AG04450 (cell line): ENCODE measurements at regions not wholly inside any gene's neighbourhood (a gene's known extent, or its start where the extent isn't known, plus 50 kb on each side); places are given as distances from the start of the nearest gene placed in this dataset.

Source experiments
- CTCF ChIA-PET: fragments of 300-600, 350-600 bp; formaldehyde crosslinking; extraction: SDS; loops from one replicate; lab custom pipeline; 2022; ENCODE audit warnings: antibody characterized with exemption, inconsistent platforms; lab: Charles Lee
- POLR2A ChIA-PET: fragments of 350-600 bp; formaldehyde crosslinking; extraction: SDS; loops from one replicate; lab custom pipeline; 2021; ENCODE audit warnings: antibody characterized with exemption, inconsistent platforms; lab: Yijun Ruan, JAX
- DNase-seq: peaks from one replicate; pipeline ENCODE4 v3.0.0-alpha.2; 2011; ENCODE audit warnings: low read depth, low spot score
- H3K27ac ChIP-seq: one replicate; pipeline ENCODE4 v1.5.1; 2012; ENCODE audit warnings: low read depth, low read length, control low read depth
- H3K27me3 ChIP-seq: one replicate; pipeline ENCODE4 v1.6.0; 2012; ENCODE audit warnings: low read length; ENCODE audit not compliant: control insufficient read depth, insufficient read depth
- H3K4me3 ChIP-seq: 2 replicates; pipeline ENCODE4 v1.5.1; 2011; ENCODE audit warnings: mild to moderate bottlenecking, low read depth, low read length, control low read depth
- H3K9me3 ChIP-seq: 2 replicates; pipeline ENCODE4 v1.5.1; 2012; ENCODE audit warnings: low read length; ENCODE audit not compliant: control insufficient read depth, insufficient read depth
- TF ChIP-seq, protein P1 (sequence below): IDR thresholded peaks from 2 replicates; pipeline ENCODE4 v1.5.1; 2011; ENCODE audit warnings: low read depth, low read length, control low read depth, inconsistent platforms

- POLR2A ChIA-PET: no interaction called here
- DNase-seq: no peak
- TF ChIP-seq, protein P1, sequence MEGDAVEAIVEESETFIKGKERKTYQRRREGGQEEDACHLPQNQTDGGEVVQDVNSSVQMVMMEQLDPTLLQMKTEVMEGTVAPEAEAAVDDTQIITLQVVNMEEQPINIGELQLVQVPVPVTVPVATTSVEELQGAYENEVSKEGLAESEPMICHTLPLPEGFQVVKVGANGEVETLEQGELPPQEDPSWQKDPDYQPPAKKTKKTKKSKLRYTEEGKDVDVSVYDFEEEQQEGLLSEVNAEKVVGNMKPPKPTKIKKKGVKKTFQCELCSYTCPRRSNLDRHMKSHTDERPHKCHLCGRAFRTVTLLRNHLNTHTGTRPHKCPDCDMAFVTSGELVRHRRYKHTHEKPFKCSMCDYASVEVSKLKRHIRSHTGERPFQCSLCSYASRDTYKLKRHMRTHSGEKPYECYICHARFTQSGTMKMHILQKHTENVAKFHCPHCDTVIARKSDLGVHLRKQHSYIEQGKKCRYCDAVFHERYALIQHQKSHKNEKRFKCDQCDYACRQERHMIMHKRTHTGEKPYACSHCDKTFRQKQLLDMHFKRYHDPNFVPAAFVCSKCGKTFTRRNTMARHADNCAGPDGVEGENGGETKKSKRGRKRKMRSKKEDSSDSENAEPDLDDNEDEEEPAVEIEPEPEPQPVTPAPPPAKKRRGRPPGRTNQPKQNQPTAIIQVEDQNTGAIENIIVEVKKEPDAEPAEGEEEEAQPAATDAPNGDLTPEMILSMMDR: no peak
- Histone ChIP-seq H3K27ac (no peak overlapping the region), H3K9me3 (no peaks in the 10 kb centered on the region; the same call in 1 of the 2 replicates), H3K27me3 (peaks cover 39% of the 10 kb centered on the region), H3K4me3 (no peak overlapping the region)
- CTCF ChIA-PET: no interaction called here
Measured at GRCh38 chr20:62581806-62582205, 60.5 kb upstream of the SLCO4A1 start.

- ChIA-PET CTCF (no interaction called here), POLR2A (no interaction called here)
- Histone ChIP-seq H3K27me3 (peaks cover 34% of the 10 kb centered on the region), H3K27ac (no peak overlapping the region), H3K9me3 (no peaks in the 10 kb centered on the region; the same call in 1 of the 2 replicates), H3K4me3 (no peak overlapping the region)
- TF ChIP-seq, protein P1: no peak
- DNase-seq: no peak
Measured at GRCh38 chr20:62583424-62583920, 58.8 kb upstream of the SLCO4A1 start.

DNA sequence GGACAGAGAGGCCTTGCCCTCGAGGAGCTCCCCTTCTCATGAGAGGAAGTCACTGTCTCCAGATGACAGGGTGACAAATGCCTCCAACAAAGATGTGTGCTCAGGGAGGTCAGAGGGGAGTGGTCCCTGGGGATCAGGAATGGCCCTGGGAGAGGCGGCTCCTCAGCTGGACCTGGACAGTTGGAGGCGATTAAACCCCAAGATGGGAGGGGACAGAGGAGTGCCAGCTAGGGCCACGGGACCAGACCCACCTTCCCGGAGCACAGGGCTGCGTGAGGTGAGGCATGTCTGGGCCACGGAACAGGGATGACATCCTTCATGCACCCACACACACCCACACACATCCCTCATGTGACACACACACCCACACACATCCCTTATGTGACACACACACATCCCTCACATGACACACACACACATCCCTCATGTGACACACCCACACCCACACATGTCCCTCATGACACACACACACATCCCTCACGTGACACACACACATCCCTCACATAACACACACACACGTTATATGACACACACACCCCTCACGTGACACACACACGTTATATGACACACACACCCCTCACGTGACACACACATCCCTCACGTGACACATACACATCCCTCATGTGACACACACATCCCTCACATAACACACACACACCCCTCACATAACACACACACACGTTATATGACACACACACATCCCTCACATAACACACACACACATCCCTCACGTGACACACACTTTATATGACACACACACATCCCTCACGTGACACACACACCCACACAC is 57.4 kb upstream of the SLCO4A1 start:
- TF ChIP-seq, protein P1: no peak
- no peak overlapping the region for H3K27ac ChIP-seq
- H3K27me3 ChIP-seq: peaks cover 30% of the 10 kb centered on the region
- no peak for DNase-seq
- ChIA-PET POLR2A (no interaction called here), CTCF (no interaction called here)
- no peaks in the 10 kb centered on the region; the same call in 1 of the 2 replicates for H3K9me3 ChIP-seq
- H3K4me3 ChIP-seq: no peak overlapping the region

- Histone ChIP-seq H3K27me3 (peaks cover 24% of the 10 kb centered on the region), H3K27ac (no peak overlapping the region)
- CTCF ChIA-PET: no interaction called here
Measured at GRCh38 chr20:62585461-62585970, 56.8 kb upstream of the SLCO4A1 start.

More at GRCh38 chr20:62585461-62585970, 56.8 kb upstream of the SLCO4A1 start:
- DNase-seq: no peak
- no peak overlapping the region for H3K4me3 ChIP-seq
- POLR2A ChIA-PET: no interaction called here
- TF ChIP-seq, protein P1: no peak
- no peaks in the 10 kb centered on the region; the same call in 1 of the 2 replicates for H3K9me3 ChIP-seq
